Activated CD8-positive, alpha-beta memory T cell treated with anti-CD3 and anti-CD28 coated beads, Interleukin-2, amount 10 ng/mL, durations not matched to agents 7 days and 5 days (primary cell): ENCODE measurements at regions not wholly inside any gene's neighbourhood (a gene's known extent, or its start where the extent isn't known, plus 50 kb on each side); places are given as distances from the start of the nearest gene placed in this dataset.

Experiments
- ATAC-seq: fragments of 150-1000 bp; cut with Tn5 transposase; one replicate; pipeline ENCODE4 v1.10.0; 2021; ENCODE audit warnings: moderate library complexity
- CTCF ChIA-PET: fragments of 350-600 bp; sonication (Branson Sonifier 250); formaldehyde crosslinking; loops from one replicate; lab custom pipeline; 2021; ENCODE audit warnings: antibody characterized with exemption; lab: Charles Lee
- DNase-seq: peaks from one replicate; pipeline ENCODE4 v3.0.0-alpha.2; 2020
- H3K27ac Mint-ChIP-seq: one replicate; pipeline ENCODE4 v1.8.0; 2021; ENCODE audit warnings: mild to moderate bottlenecking, mixed read lengths
- H3K27me3 Mint-ChIP-seq: one replicate; pipeline ENCODE4 v1.8.0; 2021; ENCODE audit warnings: mixed read lengths
- H3K36me3 Mint-ChIP-seq: one replicate; pipeline ENCODE4 v1.8.0; 2021; ENCODE audit warnings: mild to moderate bottlenecking, mixed read lengths
- H3K4me1 Mint-ChIP-seq: one replicate; pipeline ENCODE4 v1.8.0; 2021; ENCODE audit warnings: mixed read lengths
- H3K4me3 Mint-ChIP-seq: one replicate; pipeline ENCODE4 v1.8.0; 2021; ENCODE audit warnings: mild to moderate bottlenecking, moderate library complexity, mixed read lengths
- H3K9me3 Mint-ChIP-seq: one replicate; pipeline ENCODE4 v1.8.0; 2022; ENCODE audit warnings: low read depth, mixed read lengths

GRCh38 chr2:58918141-58918540 is 677.0 kb upstream of the FANCL start:
- Mint-ChIP-seq H3K4me1 (no peaks in the 10 kb centered on the region), H3K27ac (no peak overlapping the region), H3K4me3 (no peak overlapping the region), H3K36me3 (no peaks in the 10 kb centered on the region), H3K9me3 (no peaks in the 10 kb centered on the region), H3K27me3 (no peaks in the 10 kb centered on the region)
- no peak for ATAC-seq
- no peak for DNase-seq
- CTCF ChIA-PET = no interaction called here

- CTCF ChIA-PET = no interaction called here
- no peak for ATAC-seq
Observed at GRCh38 chr2:58917596-58917995, 676.5 kb upstream of the FANCL start.

GRCh38 chr2:58916063-58916462 is 674.9 kb upstream of the FANCL start:
- no peak for ATAC-seq
- H3K27ac Mint-ChIP-seq = no peak overlapping the region
- H3K36me3 Mint-ChIP-seq = no peaks in the 10 kb centered on the region
- no peaks in the 10 kb centered on the region for H3K9me3 Mint-ChIP-seq
- no peak overlapping the region for H3K4me3 Mint-ChIP-seq
- CTCF ChIA-PET = no interaction called here
- no peaks in the 10 kb centered on the region for H3K4me1 Mint-ChIP-seq
- DNase-seq = no peak
- H3K27me3 Mint-ChIP-seq = no peaks in the 10 kb centered on the region

More at GRCh38 chr2:58917596-58917995, 676.5 kb upstream of the FANCL start:
- no peak overlapping the region for H3K27ac Mint-ChIP-seq
- H3K4me3 Mint-ChIP-seq = no peak overlapping the region
- no peaks in the 10 kb centered on the region for H3K27me3 Mint-ChIP-seq
- no peaks in the 10 kb centered on the region for H3K4me1 Mint-ChIP-seq
- DNase-seq = no peak
- H3K36me3 Mint-ChIP-seq = no peaks in the 10 kb centered on the region
- no peaks in the 10 kb centered on the region for H3K9me3 Mint-ChIP-seq

GRCh38 chr2:58914733-58915505 is 673.8 kb upstream of the FANCL start:
- Mint-ChIP-seq H3K4me1 (no peaks in the 10 kb centered on the region), H3K9me3 (no peaks in the 10 kb centered on the region), H3K36me3 (no peaks in the 10 kb centered on the region), H3K27ac (no peak overlapping the region), H3K27me3 (no peaks in the 10 kb centered on the region), H3K4me3 (no peak overlapping the region)
- CTCF ChIA-PET = no interaction called here
- no peak for DNase-seq
- no peak for ATAC-seq

GRCh38 chr2:58913082-58913726 is 672.1 kb upstream of the FANCL start:
- Mint-ChIP-seq H3K27ac (no peak overlapping the region), H3K36me3 (no peaks in the 10 kb centered on the region), H3K4me1 (no peaks in the 10 kb centered on the region), H3K9me3 (no peaks in the 10 kb centered on the region), H3K4me3 (no peak overlapping the region), H3K27me3 (no peaks in the 10 kb centered on the region)
- no peak for DNase-seq
- ATAC-seq = no peak
- CTCF ChIA-PET = no interaction called here

- no peak overlapping the region for H3K4me3 Mint-ChIP-seq
- H3K4me1 Mint-ChIP-seq = no peaks in the 10 kb centered on the region
- H3K36me3 Mint-ChIP-seq = no peaks in the 10 kb centered on the region
- H3K27ac Mint-ChIP-seq = no peak overlapping the region
- CTCF ChIA-PET = no interaction called here
- DNase-seq (no peak), ATAC-seq (no peak)
- no peaks in the 10 kb centered on the region for H3K27me3 Mint-ChIP-seq
- H3K9me3 Mint-ChIP-seq = no peaks in the 10 kb centered on the region
Observed at GRCh38 chr2:58911877-58912276, 670.8 kb upstream of the FANCL start.

GRCh38 chr2:58908501-58909154 is 667.5 kb upstream of the FANCL start:
- Mint-ChIP-seq H3K36me3 (no peaks in the 10 kb centered on the region), H3K27ac (no peak overlapping the region), H3K4me1 (no peaks in the 10 kb centered on the region), H3K4me3 (no peak overlapping the region), H3K9me3 (no peaks in the 10 kb centered on the region), H3K27me3 (no peaks in the 10 kb centered on the region)
- DNase-seq = no peak
- ATAC-seq = no peak
- CTCF ChIA-PET = no interaction called here

GRCh38 chr2:58907644-58908043 is 666.5 kb upstream of the FANCL start:
- no peaks in the 10 kb centered on the region for H3K27me3 Mint-ChIP-seq
- CTCF ChIA-PET = no interaction called here
- no peak overlapping the region for H3K27ac Mint-ChIP-seq
- H3K36me3 Mint-ChIP-seq = no peaks in the 10 kb centered on the region
- ATAC-seq (no peak), DNase-seq (no peak)
- no peaks in the 10 kb centered on the region for H3K4me1 Mint-ChIP-seq
- no peak overlapping the region for H3K4me3 Mint-ChIP-seq
- no peaks in the 10 kb centered on the region for H3K9me3 Mint-ChIP-seq

- CTCF ChIA-PET = no interaction called here
- Mint-ChIP-seq H3K9me3 (no peaks in the 10 kb centered on the region), H3K4me1 (no peaks in the 10 kb centered on the region), H3K36me3 (no peaks in the 10 kb centered on the region), H3K27me3 (no peaks in the 10 kb centered on the region), H3K27ac (no peak overlapping the region), H3K4me3 (no peak overlapping the region)
- DNase-seq (no peak), ATAC-seq (no peak)
Observed at GRCh38 chr2:58906081-58906645, 665.0 kb upstream of the FANCL start.

GRCh38 chr2:58904095-58904494 is 663.0 kb upstream of the FANCL start:
- Mint-ChIP-seq H3K4me3 (no peak overlapping the region), H3K27ac (no peak overlapping the region), H3K9me3 (no peaks in the 10 kb centered on the region), H3K36me3 (no peaks in the 10 kb centered on the region), H3K27me3 (no peaks in the 10 kb centered on the region), H3K4me1 (no peaks in the 10 kb centered on the region)
- CTCF ChIA-PET = no interaction called here
- DNase-seq (no peak), ATAC-seq (no peak)

GRCh38 chr2:58903427-58903826 is 662.3 kb upstream of the FANCL start:
- Mint-ChIP-seq H3K4me1 (no peaks in the 10 kb centered on the region), H3K27ac (no peak overlapping the region), H3K4me3 (no peak overlapping the region), H3K9me3 (no peaks in the 10 kb centered on the region), H3K27me3 (no peaks in the 10 kb centered on the region), H3K36me3 (no peaks in the 10 kb centered on the region)
- ATAC-seq (no peak), DNase-seq (no peak)
- CTCF ChIA-PET = no interaction called here

GRCh38 chr2:58900246-58901027 is 659.3 kb upstream of the FANCL start:
- DNase-seq = no peak
- no peaks in the 10 kb centered on the region for H3K9me3 Mint-ChIP-seq
- CTCF ChIA-PET = no interaction called here
- ATAC-seq = no peak
- no peaks in the 10 kb centered on the region for H3K4me1 Mint-ChIP-seq
- H3K36me3 Mint-ChIP-seq = no peaks in the 10 kb centered on the region
- H3K27me3 Mint-ChIP-seq = no peaks in the 10 kb centered on the region
- H3K27ac Mint-ChIP-seq = no peak overlapping the region
- H3K4me3 Mint-ChIP-seq = no peak overlapping the region

- CTCF ChIA-PET = no interaction called here
- H3K27ac Mint-ChIP-seq = no peak overlapping the region
- ATAC-seq = no peak
- DNase-seq = no peak
- H3K9me3 Mint-ChIP-seq = no peaks in the 10 kb centered on the region
- no peaks in the 10 kb centered on the region for H3K27me3 Mint-ChIP-seq
- H3K4me1 Mint-ChIP-seq = no peaks in the 10 kb centered on the region
- H3K36me3 Mint-ChIP-seq = no peaks in the 10 kb centered on the region
- no peak overlapping the region for H3K4me3 Mint-ChIP-seq
Observed at GRCh38 chr2:58899692-58900091, 658.6 kb upstream of the FANCL start.
